ENCODE measurements at regions not wholly inside any gene's neighbourhood (a gene's known extent, or its start where the extent isn't known, plus 50 kb on each side); places are given as distances from the start of the nearest gene placed in this dataset.

GRCh38 chr16:49026566-49027181 is 255.0 kb downstream of the CBLN1 start:
- ATAC-seq (ENCODE audit: insufficient read depth, low FRiP score) = no peak
- no peak overlapping the region for H3K27ac ChIP-seq (ENCODE audit: low read depth in 1 of 2, low read length in 1 of 2)
- TF ChIP-seq, protein P1, sequence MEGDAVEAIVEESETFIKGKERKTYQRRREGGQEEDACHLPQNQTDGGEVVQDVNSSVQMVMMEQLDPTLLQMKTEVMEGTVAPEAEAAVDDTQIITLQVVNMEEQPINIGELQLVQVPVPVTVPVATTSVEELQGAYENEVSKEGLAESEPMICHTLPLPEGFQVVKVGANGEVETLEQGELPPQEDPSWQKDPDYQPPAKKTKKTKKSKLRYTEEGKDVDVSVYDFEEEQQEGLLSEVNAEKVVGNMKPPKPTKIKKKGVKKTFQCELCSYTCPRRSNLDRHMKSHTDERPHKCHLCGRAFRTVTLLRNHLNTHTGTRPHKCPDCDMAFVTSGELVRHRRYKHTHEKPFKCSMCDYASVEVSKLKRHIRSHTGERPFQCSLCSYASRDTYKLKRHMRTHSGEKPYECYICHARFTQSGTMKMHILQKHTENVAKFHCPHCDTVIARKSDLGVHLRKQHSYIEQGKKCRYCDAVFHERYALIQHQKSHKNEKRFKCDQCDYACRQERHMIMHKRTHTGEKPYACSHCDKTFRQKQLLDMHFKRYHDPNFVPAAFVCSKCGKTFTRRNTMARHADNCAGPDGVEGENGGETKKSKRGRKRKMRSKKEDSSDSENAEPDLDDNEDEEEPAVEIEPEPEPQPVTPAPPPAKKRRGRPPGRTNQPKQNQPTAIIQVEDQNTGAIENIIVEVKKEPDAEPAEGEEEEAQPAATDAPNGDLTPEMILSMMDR (IDR thresholded peaks at IDR 0.05; ENCODE audit: control extremely low read depth, extremely low read depth) = no peak

DNA sequence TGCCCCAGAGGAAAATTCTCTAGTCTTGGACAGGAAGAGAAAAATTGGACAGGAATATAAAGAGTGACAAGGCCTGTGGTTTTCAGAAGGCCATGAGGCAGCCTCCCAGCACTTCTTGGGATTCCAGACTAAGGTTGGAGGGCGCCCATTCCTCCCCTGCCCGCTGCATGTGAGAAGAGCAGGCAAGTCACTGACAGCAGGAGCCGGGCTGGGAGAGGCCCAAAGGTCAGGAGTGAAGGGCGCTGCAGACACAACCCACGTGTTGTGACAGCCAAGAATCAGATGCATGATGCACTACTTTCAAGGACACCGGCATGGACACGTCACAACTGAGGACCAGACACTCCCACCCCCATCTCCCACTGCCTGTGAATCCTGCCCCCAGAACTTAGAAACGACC is 256.7 kb downstream of the CBLN1 start:
- ATAC-seq (ENCODE audit: insufficient read depth, low FRiP score) = no peak
- no peaks in the 10 kb centered on the region for H3K36me3 ChIP-seq (ENCODE audit: control insufficient read depth in 4 of 4, insufficient read depth in 4 of 4, low read length in 4 of 4)
- 71 to 78% methylated on average over 8 of the region's 8 CpGs for WGBS, 2 donors
- TF ChIP-seq, protein P1 (IDR thresholded peaks at IDR 0.05; ENCODE audit: control extremely low read depth, extremely low read depth) = no peak
- no peak overlapping the region for H3K9ac ChIP-seq (ENCODE audit: insufficient read depth in 1 of 2, low read length in 2 of 2)
- peaks cover 0 to 12% (median 9%) of the 10 kb centered on the region in 3 donors for H3K27me3 ChIP-seq (ENCODE audit: control insufficient read depth in 3 of 3, insufficient read depth in 3 of 3, low read length in 2 of 3)
- no peak overlapping the region for H3K4me3 ChIP-seq
- DNase-seq = no peak
- H3K27ac ChIP-seq (ENCODE audit: low read depth in 1 of 2, low read length in 1 of 2) = no peak overlapping the region
- H3K9me3 ChIP-seq (ENCODE audit: control insufficient read depth in 4 of 4, insufficient read depth in 3 of 4, low read length in 3 of 4) = peaks cover 0 to 8% (median 0%) of the 10 kb centered on the region in 4 donors
- peaks cover 0 to 13% (median 3%) of the 10 kb centered on the region in 5 donors for H3K4me1 ChIP-seq (ENCODE audit: control insufficient read depth in 5 of 5, insufficient read depth in 5 of 5, low read length in 5 of 5)

More at GRCh38 chr16:49026566-49027181, 255.0 kb downstream of the CBLN1 start:
- WGBS, 2 donors = 56 to 57% methylated on average over 6 of the region's 6 CpGs
- Histone ChIP-seq H3K9ac (ENCODE audit: insufficient read depth in 1 of 2, low read length in 2 of 2) (no peak overlapping the region), H3K4me3 (no peak overlapping the region), H3K4me1 (ENCODE audit: control insufficient read depth in 5 of 5, insufficient read depth in 5 of 5, low read length in 5 of 5) (peaks cover 0 to 9% (median 3%) of the 10 kb centered on the region in 5 donors), H3K36me3 (ENCODE audit: control insufficient read depth in 4 of 4, insufficient read depth in 4 of 4, low read length in 4 of 4) (no peaks in the 10 kb centered on the region), H3K9me3 (ENCODE audit: control insufficient read depth in 4 of 4, insufficient read depth in 3 of 4, low read length in 3 of 4) (peaks cover 0 to 8% (median 0%) of the 10 kb centered on the region in 4 donors), H3K27me3 (ENCODE audit: control insufficient read depth in 3 of 3, insufficient read depth in 3 of 3, low read length in 2 of 3) (no peaks in the 10 kb centered on the region)
- DNase-seq = peak in 2 of 3 donors; percentile 11 to 26

DNA sequence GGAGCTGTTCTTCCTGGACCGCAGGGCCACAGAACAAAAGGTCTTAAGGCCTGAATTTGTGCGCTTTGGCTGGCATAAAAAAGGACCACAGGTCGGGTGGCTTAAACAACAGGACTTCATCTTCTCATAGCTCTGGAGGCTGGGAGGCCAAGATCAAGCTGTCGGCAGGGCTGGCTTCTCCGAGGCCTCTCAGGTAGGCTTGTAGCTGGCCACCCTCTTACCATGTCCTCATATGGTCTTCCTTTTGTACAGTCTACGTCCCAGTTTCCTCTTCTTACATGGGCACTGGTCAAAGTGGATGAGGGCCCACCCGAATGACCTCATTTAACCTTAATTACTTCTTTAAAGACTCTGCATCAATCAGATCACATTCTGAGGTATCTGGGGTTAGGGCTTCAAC is 257.6 kb downstream of the CBLN1 start:
- TF ChIP-seq, protein P1 (IDR thresholded peaks at IDR 0.05; ENCODE audit: control extremely low read depth, extremely low read depth) = no peak
- Histone ChIP-seq H3K4me1 (ENCODE audit: control insufficient read depth in 5 of 5, insufficient read depth in 5 of 5, low read length in 5 of 5) (peaks cover 0 to 18% (median 3%) of the 10 kb centered on the region in 5 donors), H3K9ac (ENCODE audit: insufficient read depth in 1 of 2, low read length in 2 of 2) (no peak overlapping the region), H3K9me3 (ENCODE audit: control insufficient read depth in 4 of 4, insufficient read depth in 3 of 4, low read length in 3 of 4) (peaks cover 0 to 4% (median 0%) of the 10 kb centered on the region in 4 donors), H3K27ac (ENCODE audit: low read depth in 1 of 2, low read length in 1 of 2) (no peak overlapping the region), H3K4me3 (no peak overlapping the region), H3K36me3 (ENCODE audit: control insufficient read depth in 4 of 4, insufficient read depth in 4 of 4, low read length in 4 of 4) (no peaks in the 10 kb centered on the region), H3K27me3 (ENCODE audit: control insufficient read depth in 3 of 3, insufficient read depth in 3 of 3, low read length in 2 of 3) (peaks cover 2 to 12% (median 11%) of the 10 kb centered on the region in 3 donors)
- no peak for ATAC-seq (ENCODE audit: insufficient read depth, low FRiP score)
- DNase-seq = no peak
- WGBS, 2 donors = 88 to 94% methylated on average over 7 of the region's 7 CpGs
